ENCODE measurements at regions not wholly inside any gene's neighbourhood (a gene's known extent, or its start where the extent isn't known, plus 50 kb on each side); places are given as distances from the start of the nearest gene placed in this dataset.

GRCh38 chrX:95058815-95059214, 1384.8 kb downstream of the FAM133A start:
- H4K20me1 ChIP-seq (ENCODE audit: insufficient read depth, low read length), result no peaks in the 10 kb centered on the region
- no peaks in the 10 kb centered on the region for H3K9me3 ChIP-seq (replicated peaks; ENCODE audit: insufficient read depth, low read length)
- no peaks in the 10 kb centered on the region for H3K27me3 ChIP-seq (replicated peaks; ENCODE audit: insufficient read depth, low read length)
- H3K79me2 ChIP-seq (ENCODE audit: low read length), result no peaks in the 10 kb centered on the region
- no peak overlapping the region for H3K9ac ChIP-seq (ENCODE audit: low read length)
- H3K9me2 ChIP-seq (replicated peaks; ENCODE audit: insufficient read depth, low read length), result no peaks in the 10 kb centered on the region
- DNase-seq, result no peak
- no peaks in the 10 kb centered on the region for H3K36me3 ChIP-seq (replicated peaks; ENCODE audit: insufficient read depth, low read length)
- H2AFZ ChIP-seq (ENCODE audit: low read length), result no peak overlapping the region
- H3F3A ChIP-seq (ENCODE audit: insufficient read depth, low read length), result no peaks in the 10 kb centered on the region
- peaks cover 5% of the 10 kb centered on the region; the same call in 1 of the 2 replicates for H3K4me1 ChIP-seq (ENCODE audit: low read length)
- H3K4me2 ChIP-seq (ENCODE audit: low read depth, low read length), result no peak overlapping the region
- no peak overlapping the region for H3K27ac ChIP-seq (ENCODE audit: low read length)
- H3K4me3 ChIP-seq (ENCODE audit: low read length), result no peak overlapping the region
- TF ChIP-seq CTCF (IDR thresholded peaks at IDR 0.05; ENCODE audit: low read length) (no peak), EZH2phosphoT487 (IDR thresholded peaks at IDR 0.05; ENCODE audit: low read length) (no peak), EZH2 (optimal IDR thresholded peaks at IDR 0.05; ENCODE audit: low read depth, low read length) (no peak)

DNA sequence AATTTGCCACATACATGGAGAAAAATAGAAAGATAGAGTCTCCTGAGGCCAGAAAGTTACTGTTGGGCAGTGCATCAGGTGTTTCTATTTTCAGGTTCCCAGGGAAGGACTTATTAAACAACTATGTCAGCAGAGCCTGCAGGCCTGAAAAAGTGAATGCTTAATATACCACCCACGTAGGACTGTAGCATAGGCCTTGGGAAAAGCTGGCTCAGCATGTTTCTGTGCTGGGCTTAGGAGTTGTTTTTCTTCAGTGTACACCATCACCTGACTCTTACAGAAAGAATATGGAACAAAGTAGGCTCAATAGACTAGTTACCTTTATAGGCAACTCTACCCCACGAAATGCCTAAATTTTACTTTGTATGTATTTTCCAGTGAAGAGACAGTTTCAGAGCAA, 1385.9 kb downstream of the FAM133A start:
- Histone ChIP-seq H3K79me2 (ENCODE audit: low read length) (no peaks in the 10 kb centered on the region), H3K4me1 (ENCODE audit: low read length) (peaks cover 5% of the 10 kb centered on the region; the same call in 1 of the 2 replicates), H3K9me2 (replicated peaks; ENCODE audit: insufficient read depth, low read length) (no peaks in the 10 kb centered on the region), H3K9ac (ENCODE audit: low read length) (no peak overlapping the region), H3K27ac (ENCODE audit: low read length) (no peak overlapping the region), H3K9me3 (replicated peaks; ENCODE audit: insufficient read depth, low read length) (no peaks in the 10 kb centered on the region), H3K36me3 (replicated peaks; ENCODE audit: insufficient read depth, low read length) (no peaks in the 10 kb centered on the region), H3K27me3 (replicated peaks; ENCODE audit: insufficient read depth, low read length) (no peaks in the 10 kb centered on the region), H2AFZ (ENCODE audit: low read length) (no peak overlapping the region), H4K20me1 (ENCODE audit: insufficient read depth, low read length) (no peaks in the 10 kb centered on the region), H3K4me3 (ENCODE audit: low read length) (no peak overlapping the region), H3F3A (ENCODE audit: insufficient read depth, low read length) (no peaks in the 10 kb centered on the region), H3K4me2 (ENCODE audit: low read depth, low read length) (no peak overlapping the region)
- no peak for TF ChIP-seq EZH2phosphoT487 (IDR thresholded peaks at IDR 0.05; ENCODE audit: low read length)
- no peak for TF ChIP-seq CTCF (IDR thresholded peaks at IDR 0.05; ENCODE audit: low read length)
- TF ChIP-seq EZH2 (optimal IDR thresholded peaks at IDR 0.05; ENCODE audit: low read depth, low read length), result no peak
- DNase-seq, result peak; percentile 47

GRCh38 chrX:95063554-95063953, 1389.5 kb downstream of the FAM133A start:
- Histone ChIP-seq H3K4me2 (ENCODE audit: low read depth, low read length) (no peak overlapping the region), H3K4me1 (ENCODE audit: low read length) (peaks cover 5% of the 10 kb centered on the region; the same call in 1 of the 2 replicates), H3K9me2 (replicated peaks; ENCODE audit: insufficient read depth, low read length) (no peaks in the 10 kb centered on the region), H3K36me3 (replicated peaks; ENCODE audit: insufficient read depth, low read length) (no peaks in the 10 kb centered on the region), H3K27me3 (replicated peaks; ENCODE audit: insufficient read depth, low read length) (no peaks in the 10 kb centered on the region), H4K20me1 (ENCODE audit: insufficient read depth, low read length) (no peaks in the 10 kb centered on the region), H3K9ac (ENCODE audit: low read length) (no peak overlapping the region), H3F3A (ENCODE audit: insufficient read depth, low read length) (no peaks in the 10 kb centered on the region), H3K27ac (ENCODE audit: low read length) (no peak overlapping the region), H3K9me3 (replicated peaks; ENCODE audit: insufficient read depth, low read length) (no peaks in the 10 kb centered on the region), H3K79me2 (ENCODE audit: low read length) (no peaks in the 10 kb centered on the region), H2AFZ (ENCODE audit: low read length) (no peak overlapping the region), H3K4me3 (ENCODE audit: low read length) (no peak overlapping the region)
- no peak for TF ChIP-seq CTCF (IDR thresholded peaks at IDR 0.05; ENCODE audit: low read length)
- TF ChIP-seq EZH2 (optimal IDR thresholded peaks at IDR 0.05; ENCODE audit: low read depth, low read length), result no peak
- TF ChIP-seq EZH2phosphoT487 (IDR thresholded peaks at IDR 0.05; ENCODE audit: low read length), result no peak
- no peak for DNase-seq

Data from MM.1S (cell line).